Uterus (tissue), 3 donors: ENCODE measurements at regions not wholly inside any gene's neighbourhood (a gene's known extent, or its start where the extent isn't known, plus 50 kb on each side); places are given as distances from the start of the nearest gene placed in this dataset.

Experiments used
- DNase-seq, 2 donors: peaks; one replicate each; pipeline ENCODE4 v3.0.0-alpha.2; 2019 to 2020
- H3K27ac ChIP-seq, 2 donors: fragments of 200-600 bp; sonication (generic); 1 replicate in 1 of 2; 2 replicates in 1 of 2; pipeline ENCODE4 v1.5.1; 2016 to 2018
- H3K27me3 ChIP-seq, 2 donors: fragments of 200-600 bp; sonication (generic); one replicate each; pipeline ENCODE4 v1.5.1; 2018 to 2019; ENCODE audit warnings: control low read depth in 1 of 2
- H3K36me3 ChIP-seq, 2 donors: fragments of 200-600 bp; sonication (generic); one replicate each; pipeline ENCODE4 v1.5.1; 2019; ENCODE audit warnings: control low read depth in 1 of 2
- H3K4me1 ChIP-seq, 2 donors: fragments of 200-600 bp; sonication (generic); one replicate each; pipeline ENCODE4 v1.5.1; 2018 to 2019; ENCODE audit warnings: control low read depth in 1 of 2
- H3K4me3 ChIP-seq, 2 donors: fragments of 200-600 bp; sonication (generic); 1 replicate in 1 of 2; 2 replicates in 1 of 2; pipeline ENCODE4 v1.5.1; 2018 to 2019; ENCODE audit warnings: mild to moderate bottlenecking in 1 of 2
- H3K9me3 ChIP-seq, 2 donors: fragments of 200-600 bp; sonication (generic); one replicate each; pipeline ENCODE4 v1.5.1; 2019; ENCODE audit warnings: control low read depth in 1 of 2
- CTCF ChIP-seq, 4 experiments: fragments of 200-600 bp in 2 of 4; fragments of 450-650 bp in 2 of 4; sonication (generic) in 2 of 4; IDR thresholded peaks; one replicate each; pipeline ENCODE4 v1.5.1; 2016 to 2019; ENCODE audit warnings: antibody characterized with exemption in 4 of 4, mild to moderate bottlenecking in 2 of 4, moderate library complexity in 1 of 4
- POLR2A ChIP-seq, 2 donors: fragments of 450-650 bp; IDR thresholded peaks; one replicate each; pipeline ENCODE4 v1.6.1; 2016; ENCODE audit warnings: antibody characterized with exemption in 2 of 2, mild to moderate bottlenecking in 1 of 2, moderate library complexity in 1 of 2
- intact Hi-C: fragments of 100-400 bp; cut with DNase I; formaldehyde crosslinking; loops from one replicate; pipeline ENCODE4 v1.15.1; 2023; ENCODE audit warnings: low total_unique reads
- donor health status: DM: yes; HTN: yes; CAD: no.

- peaks cover 3 to 5% of the 10 kb centered on the region in 2 donors for H3K4me1 ChIP-seq
- intact Hi-C loops: no loop called here
- peak overlapping the region; percentile 89 to 92 for H3K27ac ChIP-seq
- DNase-seq: no peak
- H3K4me3 ChIP-seq: peak overlapping the region; percentile 11 to 12
- H3K36me3 ChIP-seq: no peaks in the 10 kb centered on the region
- TF ChIP-seq CTCF (IDR thresholded peaks at IDR 0.05): no peak
- no peak for TF ChIP-seq POLR2A (IDR thresholded peaks at IDR 0.05)
- no peaks in the 10 kb centered on the region for H3K9me3 ChIP-seq
- H3K27me3 ChIP-seq: no peaks in the 10 kb centered on the region
Measured at GRCh38 chr17:20920815-20921199, 122.0 kb downstream of the USP22 start.

GRCh38 chr17:20922128-20922670 lies 120.6 kb downstream of the USP22 start:
- H3K27me3 ChIP-seq: no peaks in the 10 kb centered on the region
- H3K27ac ChIP-seq: peak overlapping the region; percentile 89 to 92
- H3K9me3 ChIP-seq: no peaks in the 10 kb centered on the region
- TF ChIP-seq CTCF (IDR thresholded peaks at IDR 0.05): no peak
- TF ChIP-seq POLR2A (IDR thresholded peaks at IDR 0.05): no peak
- no peaks in the 10 kb centered on the region for H3K36me3 ChIP-seq
- intact Hi-C loops: no loop called here
- H3K4me1 ChIP-seq: peaks cover 3 to 5% of the 10 kb centered on the region in 2 donors
- H3K4me3 ChIP-seq: peak overlapping the region in 1 of 2 donors; percentile 17
- DNase-seq: peak; percentile 41 to 53

- Histone ChIP-seq H3K27ac (peak overlapping the region; percentile 89 to 92), H3K4me1 (peaks cover 3 to 5% of the 10 kb centered on the region in 2 donors), H3K36me3 (no peaks in the 10 kb centered on the region), H3K9me3 (no peaks in the 10 kb centered on the region), H3K4me3 (peak overlapping the region; percentile 9 to 16), H3K27me3 (no peaks in the 10 kb centered on the region)
- DNase-seq: no peak
- TF ChIP-seq POLR2A (IDR thresholded peaks at IDR 0.05): no peak
- no peak for TF ChIP-seq CTCF (IDR thresholded peaks at IDR 0.05)
- intact Hi-C loops: no loop called here
Measured at GRCh38 chr17:20924306-20924705, 118.5 kb downstream of the USP22 start.

GRCh38 chr17:20925091-20925490 lies 117.7 kb downstream of the USP22 start:
- Histone ChIP-seq H3K4me1 (peaks cover 3 to 5% of the 10 kb centered on the region in 2 donors), H3K27me3 (no peaks in the 10 kb centered on the region), H3K27ac (peak overlapping the region; percentile 89 to 92), H3K4me3 (peak overlapping the region in 1 of 2 donors; percentile 16), H3K9me3 (no peaks in the 10 kb centered on the region), H3K36me3 (no peaks in the 10 kb centered on the region)
- intact Hi-C loops: no loop called here
- DNase-seq: no peak
- no peak for TF ChIP-seq POLR2A (IDR thresholded peaks at IDR 0.05)
- TF ChIP-seq CTCF (IDR thresholded peaks at IDR 0.05): no peak

- Histone ChIP-seq H3K27ac (peak overlapping the region; percentile 89 to 92), H3K27me3 (no peaks in the 10 kb centered on the region), H3K4me3 (peak overlapping the region in 1 of 2 donors; percentile 21), H3K36me3 (no peaks in the 10 kb centered on the region), H3K9me3 (no peaks in the 10 kb centered on the region), H3K4me1 (peaks cover 0 to 5% of the 10 kb centered on the region in 2 donors)
- intact Hi-C loops: no loop called here
- DNase-seq: no peak
- TF ChIP-seq POLR2A (IDR thresholded peaks at IDR 0.05) (no peak), CTCF (IDR thresholded peaks at IDR 0.05) (no peak)
Measured at GRCh38 chr17:20925954-20926353, 116.9 kb downstream of the USP22 start.
